ENCODE measurements at regions not wholly inside any gene's neighbourhood (a gene's known extent, or its start where the extent isn't known, plus 50 kb on each side); places are given as distances from the start of the nearest gene placed in this dataset.

DNA sequence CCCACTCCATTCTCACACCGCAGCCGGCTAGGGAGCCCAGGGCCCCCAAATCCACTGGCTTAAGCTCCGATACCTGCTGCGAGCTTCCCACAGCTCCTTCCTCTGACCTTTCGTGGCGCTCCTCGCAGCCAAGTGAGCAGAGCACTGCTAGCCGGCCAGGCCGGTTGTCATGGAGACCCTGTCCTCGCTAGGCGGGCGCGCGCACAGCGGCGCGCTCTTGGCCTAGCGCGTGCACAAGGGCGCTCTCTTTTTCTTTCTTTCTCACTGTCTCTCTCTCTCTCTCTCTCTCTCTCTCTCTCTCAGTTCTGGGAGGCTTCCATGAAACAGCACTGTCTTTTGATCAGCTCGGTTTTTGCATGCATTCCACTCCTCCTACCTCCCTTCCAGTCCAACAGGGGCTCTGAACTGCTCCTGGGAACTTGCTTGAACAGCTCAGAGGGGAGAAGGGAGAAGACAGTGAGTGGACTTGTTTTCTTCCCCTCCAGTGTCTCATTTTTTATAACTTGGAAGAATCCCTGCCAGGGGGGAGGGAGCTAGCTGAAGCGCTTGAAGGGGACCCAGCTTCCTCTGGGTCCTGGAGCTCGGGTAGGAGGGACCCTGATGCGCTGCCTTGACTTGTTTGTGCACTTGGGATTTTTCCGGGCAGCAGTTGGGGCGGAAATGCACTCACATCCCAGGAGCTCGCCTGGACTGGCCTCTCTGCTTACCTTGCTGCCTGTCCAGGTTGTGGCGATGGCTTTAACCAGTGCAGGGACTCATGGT is 100.3 kb upstream of the AKIP1 start:
- intact Hi-C loops (cut with DNase I), result loop anchor here (2.0 to 5.0 kb wide), 2 partner anchors 122 to 123 kb away; no protein-coding TSS in a partner anchor
- ATAC-seq, result peak; percentile 88 to 89
- peak; percentile 86 for DNase-seq

DNA sequence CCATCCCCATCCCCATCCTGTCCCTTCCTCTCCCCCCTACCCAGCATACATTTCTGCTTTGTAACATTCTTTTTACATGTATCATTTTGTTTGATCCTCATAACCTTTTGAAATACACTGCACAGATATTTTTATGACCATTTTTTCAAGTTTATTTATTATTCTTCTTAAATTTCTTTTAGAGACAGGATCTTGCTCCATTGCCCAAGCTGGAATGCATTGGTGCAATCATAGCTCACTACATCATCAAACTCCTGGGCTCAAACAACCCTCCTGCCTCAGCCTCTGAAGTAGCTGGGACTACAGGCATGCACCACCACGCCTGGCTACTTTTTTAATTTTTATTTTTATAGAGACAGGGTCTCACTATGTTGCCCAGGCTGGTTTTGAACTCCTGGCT is 99.4 kb upstream of the AKIP1 start:
- intact Hi-C loops (cut with DNase I), result loop anchor here (2.0 to 5.0 kb wide), 2 partner anchors 123 to 124 kb away; no protein-coding TSS in a partner anchor
- no peak for DNase-seq
- no peak for ATAC-seq

DNA sequence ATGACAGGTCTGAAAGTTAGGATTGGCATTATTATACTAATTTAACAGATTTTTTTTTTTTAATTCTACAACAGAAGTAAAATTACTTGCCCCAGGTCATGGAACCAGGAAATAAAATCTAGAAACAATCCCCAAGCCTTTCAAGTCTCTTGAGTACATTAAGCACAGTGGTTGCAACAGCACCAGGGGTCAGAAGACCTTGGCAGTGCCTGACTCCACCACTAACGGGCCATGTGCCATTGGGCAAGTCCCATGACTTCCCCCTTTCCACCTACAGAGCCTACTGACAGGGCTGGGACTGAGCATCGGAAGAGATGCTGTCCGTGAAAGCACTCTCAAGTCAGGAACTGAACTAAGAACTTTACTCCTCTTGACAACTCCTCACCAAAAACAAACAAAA is 98.6 kb upstream of the AKIP1 start:
- intact Hi-C loops (cut with DNase I), result loop anchor here in 1 of 2 donors (5.0 kb wide), 1 partner anchor 125 kb away; no protein-coding TSS in a partner anchor
- ATAC-seq (no peak), DNase-seq (peak; percentile 47)

DNA sequence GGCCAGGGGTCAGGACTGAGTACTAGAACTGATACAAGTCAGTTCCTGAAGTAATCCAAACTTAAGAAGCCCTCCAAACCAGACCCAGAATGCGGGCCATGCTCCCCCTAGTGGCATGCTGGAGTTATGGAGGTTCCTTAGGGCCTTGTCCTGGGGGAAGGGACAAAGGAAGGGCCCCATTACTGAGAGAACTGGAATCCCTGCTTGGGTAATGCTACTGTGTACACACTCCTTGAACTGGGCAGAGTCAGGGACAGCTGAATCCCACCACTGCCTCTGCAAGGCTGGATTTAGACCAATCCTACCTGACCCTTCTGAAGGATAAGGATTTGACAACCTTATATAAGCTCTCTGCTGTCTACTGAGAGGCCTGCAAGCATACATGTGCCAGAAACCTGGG is 97.3 kb upstream of the AKIP1 start:
- DNase-seq (peak; percentile 69), ATAC-seq (peak; percentile 36 to 59)
- intact Hi-C loops (cut with DNase I), result loop anchor here in 1 of 2 donors (5.0 kb wide), 1 partner anchor 126 kb away; no protein-coding TSS in a partner anchor

- intact Hi-C loops (cut with DNase I), result loop anchor here in 1 of 2 donors (5.0 kb wide), 1 partner anchor 127 kb away; no protein-coding TSS in a partner anchor
- no peak for DNase-seq
- ATAC-seq, result no peak
Measured at GRCh38 chr11:8814209-8814922, 96.6 kb upstream of the AKIP1 start.

GRCh38 chr11:8814923-8815240 is 96.1 kb upstream of the AKIP1 start:
- no peak for DNase-seq
- intact Hi-C loops (cut with DNase I), result loop anchor here in 1 of 2 donors (5.0 kb wide), 1 partner anchor 128 kb away; no protein-coding TSS in a partner anchor
- ATAC-seq, result no peak

DNA sequence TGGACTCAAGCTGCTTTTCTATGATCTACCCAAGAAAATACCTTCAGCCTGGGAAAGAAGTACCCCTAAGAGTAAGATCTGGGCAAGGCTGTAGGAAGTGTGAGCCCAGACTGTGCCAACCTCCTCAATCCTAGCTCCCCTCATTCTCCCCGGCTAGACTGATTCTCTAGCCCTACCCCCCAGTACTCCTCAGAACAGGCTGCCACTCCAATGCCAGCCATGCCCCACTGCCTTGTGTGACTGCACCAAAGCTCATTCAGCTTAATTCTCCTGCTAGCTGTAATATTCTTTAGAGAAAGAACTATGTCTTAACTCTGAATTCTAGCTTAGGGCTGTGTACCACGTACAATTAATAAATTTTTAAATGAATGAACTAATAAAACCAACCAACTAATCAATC is 92.6 kb upstream of the AKIP1 start:
- ATAC-seq, result no peak
- DNase-seq, result no peak
- intact Hi-C loops (cut with DNase I), result no loop called here

- DNase-seq (no peak), ATAC-seq (no peak)
- intact Hi-C loops (cut with DNase I), result no loop called here
Measured at GRCh38 chr11:8820401-8820800, 90.6 kb upstream of the AKIP1 start.

GRCh38 chr11:8822469-8822868 is 88.5 kb upstream of the AKIP1 start:
- ATAC-seq, result no peak
- no peak for DNase-seq
- intact Hi-C loops (cut with DNase I), result no loop called here

- DNase-seq (no peak), ATAC-seq (no peak)
- intact Hi-C loops (cut with DNase I), result no loop called here
Measured at GRCh38 chr11:8823174-8823742, 87.7 kb upstream of the AKIP1 start.

- DNase-seq, result no peak
- intact Hi-C loops (cut with DNase I), result no loop called here
- ATAC-seq, result peak in 1 of 2 donors; percentile 64
Measured at GRCh38 chr11:8826139-8826786, 84.7 kb upstream of the AKIP1 start.

DNA sequence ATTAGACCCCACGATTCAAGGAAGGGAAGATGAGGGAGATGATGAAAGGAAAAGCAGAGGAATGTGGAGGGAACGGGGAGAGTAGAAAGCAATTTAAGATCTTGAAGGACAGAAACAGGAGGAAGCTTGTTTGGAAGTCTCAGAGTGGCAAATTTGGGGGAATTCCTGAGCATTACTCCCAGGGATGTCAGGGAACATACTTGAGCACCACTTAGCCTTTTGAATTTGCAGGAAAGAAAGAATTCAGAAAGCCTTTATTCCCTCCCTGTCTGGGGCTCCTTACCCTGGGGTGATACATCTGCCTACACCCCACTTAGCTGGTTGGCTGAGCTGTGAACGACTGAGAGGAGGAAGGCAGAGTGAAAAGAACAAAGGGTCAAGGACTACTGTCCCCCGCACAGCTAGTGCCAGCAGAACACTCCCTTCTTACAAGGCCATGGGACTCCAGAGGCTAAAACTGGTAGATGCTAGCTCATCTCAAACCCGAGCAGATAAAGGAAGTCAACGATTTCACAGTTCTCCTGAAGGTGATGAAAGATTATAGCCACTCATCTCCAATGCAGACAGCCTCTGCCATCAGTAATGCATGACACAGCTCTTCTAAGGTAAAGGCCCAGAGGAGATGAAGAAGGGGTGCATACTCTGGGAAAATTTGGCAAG is 84.0 kb upstream of the AKIP1 start:
- ATAC-seq, result peak; percentile 34 to 43
- intact Hi-C loops (cut with DNase I), result no loop called here
- DNase-seq, result no peak

- DNase-seq (no peak), ATAC-seq (no peak)
- intact Hi-C loops (cut with DNase I), result no loop called here
Measured at GRCh38 chr11:8828046-8828445, 82.9 kb upstream of the AKIP1 start.

DNA sequence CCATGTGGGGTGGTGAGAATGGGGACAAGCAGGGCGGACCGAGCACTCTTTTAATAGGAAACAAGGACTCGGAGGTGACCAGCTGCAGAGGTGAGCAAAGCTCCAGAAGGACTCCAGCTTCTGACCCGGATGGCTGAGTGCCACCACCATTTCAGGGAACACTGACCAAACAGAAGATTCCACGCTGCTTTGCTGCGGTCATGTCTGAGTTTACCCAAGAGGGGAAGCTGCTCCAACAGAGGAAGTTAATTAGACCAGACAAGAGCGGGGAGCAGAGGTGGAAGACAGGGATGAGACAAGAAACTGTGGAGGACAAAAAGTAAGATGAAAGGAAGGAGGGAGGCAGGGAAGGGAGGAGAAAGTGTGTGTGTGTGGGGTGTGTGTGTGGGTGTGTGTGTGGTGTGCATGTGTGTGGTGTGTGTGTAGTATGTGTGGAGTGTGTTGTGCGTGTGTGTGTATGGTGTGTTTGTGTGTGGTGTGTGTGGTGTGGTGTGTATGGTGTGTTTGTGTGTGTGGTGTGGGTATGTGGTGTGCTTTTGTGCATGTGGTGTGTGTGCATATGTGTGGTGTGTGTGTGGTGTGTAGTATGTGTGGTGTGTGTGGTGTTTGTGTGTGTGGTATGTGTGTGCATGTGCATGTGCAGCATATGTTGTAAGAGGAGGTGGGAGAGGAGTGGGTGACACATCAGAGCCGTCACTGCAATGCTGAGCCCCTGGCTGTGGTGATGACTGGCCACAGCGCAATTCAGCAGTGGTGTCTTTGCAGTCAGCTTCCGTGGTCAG is 82.2 kb upstream of the AKIP1 start:
- ATAC-seq, result no peak
- no peak for DNase-seq
- intact Hi-C loops (cut with DNase I), result no loop called here

- no peak for DNase-seq
- intact Hi-C loops (cut with DNase I), result no loop called here
- no peak for ATAC-seq
Measured at GRCh38 chr11:8829556-8829955, 81.4 kb upstream of the AKIP1 start.

DNA sequence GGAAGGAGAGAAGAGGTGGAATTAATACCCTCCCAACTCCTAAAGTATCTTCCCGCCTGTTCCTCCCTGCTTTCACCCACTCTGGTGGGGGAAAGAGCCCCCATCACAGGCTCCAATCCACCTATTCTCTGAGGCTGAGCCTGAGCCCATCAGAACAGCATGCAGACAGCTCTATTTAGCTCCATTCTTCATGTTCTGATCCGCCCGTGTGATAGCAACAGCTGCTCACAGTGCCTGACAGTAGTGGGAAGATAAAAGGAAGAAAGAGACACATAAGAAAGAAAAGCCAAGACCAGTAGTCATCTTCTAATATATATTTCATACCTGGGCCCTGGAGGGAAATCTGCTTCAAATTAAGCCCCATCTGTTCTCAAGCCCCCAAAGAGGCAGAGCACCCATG is 80.3 kb upstream of the AKIP1 start:
- DNase-seq (no peak), ATAC-seq (no peak)
- intact Hi-C loops (cut with DNase I), result no loop called here

DNA sequence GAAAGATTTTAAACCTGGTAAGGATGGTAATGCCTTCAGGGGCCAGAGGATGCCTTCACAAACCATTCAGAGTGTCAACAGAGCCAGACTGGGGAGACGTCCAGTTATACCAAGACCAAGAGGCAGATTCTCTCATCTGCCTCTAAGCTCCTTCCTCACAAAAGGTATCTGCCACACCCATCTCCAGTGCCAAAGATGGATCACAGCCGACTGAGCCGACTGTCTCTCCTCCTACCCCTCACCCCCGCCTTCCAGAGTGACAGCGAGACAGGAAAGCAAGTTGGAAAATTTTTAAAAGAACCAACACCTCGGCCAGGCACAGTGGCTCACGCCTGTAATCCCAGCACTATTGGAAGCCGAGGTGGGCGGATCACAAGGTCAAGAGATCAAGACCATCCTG is 79.1 kb upstream of the AKIP1 start:
- intact Hi-C loops (cut with DNase I), result no loop called here
- no peak for DNase-seq
- ATAC-seq, result no peak

- peak; percentile 59 to 74 for ATAC-seq
- intact Hi-C loops (cut with DNase I), result no loop called here
- no peak for DNase-seq
Measured at GRCh38 chr11:8832571-8833260, 78.3 kb upstream of the AKIP1 start.

Measured in left cardiac atrium (tissue), 4 donors.